SK-N-SH treated with all-trans-retinoic acid at 6 μM for 48 hours (cell line): ENCODE measurements at regions not wholly inside any gene's neighbourhood (a gene's known extent, or its start where the extent isn't known, plus 50 kb on each side); places are given as distances from the start of the nearest gene placed in this dataset.

Experiments
- CREB5 ChIP-seq: fragments of 250-450 bp; sonication (Bioruptor Pico); IDR thresholded peaks from 2 replicates; pipeline ENCODE4 v1.5.1; 2020; ENCODE audit warnings: low read depth, mild to moderate bottlenecking, moderate library complexity
- CSRNP3 ChIP-seq: fragments of 250-450 bp; sonication (Bioruptor Pico); IDR thresholded peaks from 2 replicates; pipeline ENCODE4 v1.5.1; 2021; ENCODE audit warnings: mild to moderate bottlenecking, moderate library complexity
- ESRRG ChIP-seq: fragments of 250-450 bp; sonication (Bioruptor Pico); IDR thresholded peaks from 2 replicates; pipeline ENCODE4 v1.6.1; 2021; ENCODE audit warnings: mild to moderate bottlenecking
- GLIS3 ChIP-seq: fragments of 250-450 bp; sonication (Bioruptor Pico); IDR thresholded peaks from 2 replicates; pipeline ENCODE4 v1.5.0; 2020; ENCODE audit warnings: mild to moderate bottlenecking, moderate library complexity
- PATZ1 ChIP-seq: fragments of 250-450 bp; sonication (Bioruptor Pico); IDR thresholded peaks from 2 replicates; pipeline ENCODE4 v1.8.0; 2020; ENCODE audit warnings: mild to moderate bottlenecking, moderate library complexity, borderline replicate concordance
- POU6F1 ChIP-seq: fragments of 250-450 bp; sonication (Bioruptor Pico); IDR thresholded peaks from 2 replicates; pipeline ENCODE4 v1.8.0; 2021; ENCODE audit warnings: low read depth, mild to moderate bottlenecking, moderate library complexity, borderline replicate concordance
- TCF4 ChIP-seq: fragments of 250-450 bp; sonication (Bioruptor Pico); IDR thresholded peaks from 2 replicates; pipeline ENCODE4 v1.8.0; 2021; ENCODE audit warnings: mild to moderate bottlenecking, moderate library complexity, borderline replicate concordance
- ZC3H10 ChIP-seq: fragments of 250-450 bp; sonication (Bioruptor Pico); IDR thresholded peaks from 2 replicates; pipeline ENCODE4 v1.5.1; 2021; ENCODE audit warnings: mild to moderate bottlenecking, moderate library complexity
- ZFP3 ChIP-seq: fragments of 250-450 bp; sonication (Bioruptor Pico); IDR thresholded peaks from 2 replicates; pipeline ENCODE4 v1.5.0; 2020; ENCODE audit warnings: mild to moderate bottlenecking, moderate library complexity
- ZNF70 ChIP-seq: fragments of 450-650 bp; formaldehyde crosslinking; IDR thresholded peaks from 2 replicates; pipeline ENCODE4 v1.5.0; 2020; ENCODE audit warnings: mild to moderate bottlenecking, moderate library complexity
- ZNF8 ChIP-seq: fragments of 450-650 bp; formaldehyde crosslinking; IDR thresholded peaks from 2 replicates; pipeline ENCODE4 v1.5.0; 2020; ENCODE audit warnings: mild to moderate bottlenecking, moderate library complexity

GRCh38 chr5:39475881-39476842 lies 51.4 kb upstream of the DAB2 start:
- no peak for TF ChIP-seq ZNF8
- no peak for TF ChIP-seq ZC3H10 (CRISPR knock-in tag)
- TF ChIP-seq ESRRG (CRISPR knock-in tag), result no peak
- no peak for TF ChIP-seq ZFP3 (CRISPR knock-in tag)
- TF ChIP-seq GLIS3 (CRISPR knock-in tag), result no peak
- TF ChIP-seq POU6F1 (CRISPR knock-in tag), result no peak
- no peak for TF ChIP-seq PATZ1 (CRISPR knock-in tag)
- TF ChIP-seq ZNF70 (CRISPR knock-in tag), result no peak
- TF ChIP-seq CSRNP3 (CRISPR knock-in tag), result no peak
- no peak for TF ChIP-seq CREB5
- no peak for TF ChIP-seq TCF4 (CRISPR knock-in tag)
